HEK293 (cell line): ENCODE measurements at regions not wholly inside any gene's neighbourhood (a gene's known extent, or its start where the extent isn't known, plus 50 kb on each side); places are given as distances from the start of the nearest gene placed in this dataset.
A peak's percentile ranks its signal among the peaks of the same experiment; 100 is the strongest.

Experiments
- CTCF ChIA-PET: fragments of 350-600 bp; formaldehyde crosslinking; extraction: SDS; loops from one replicate; lab custom pipeline; 2021; ENCODE audit warnings: antibody characterized with exemption; lab: Yijun Ruan, JAX
- POLR2A ChIA-PET: fragments of 300-600 bp; formaldehyde crosslinking; extraction: SDS; loops from one replicate; lab custom pipeline; 2020; ENCODE audit warnings: antibody characterized with exemption, inconsistent platforms; lab: Yijun Ruan, JAX
- H3K27ac ChIP-seq: fragments of 200-500 bp; sonication (Bioruptor generic); 2 replicates; pipeline ENCODE4 v1.5.1; 2014; ENCODE audit warnings: low read depth, low read length, control low read depth, inconsistent platforms; ENCODE audit errors: extremely low read depth
- H3K36me3 ChIP-seq, 2 experiments: fragments of 200-500 bp in 1 of 2; sonication (Bioruptor generic) in 1 of 2; 1 replicate in 1 of 2; 2 replicates in 1 of 2; pipeline ENCODE4 v1.5.1; 2014 to 2017; ENCODE audit warnings: inconsistent platforms in 2 of 2, low read length in 2 of 2; ENCODE audit not compliant: control insufficient read depth in 2 of 2, insufficient read depth in 1 of 2
- H3K4me1 ChIP-seq: fragments of 200-500 bp; sonication (Bioruptor generic); 2 replicates; pipeline ENCODE4 v1.5.1; 2014; ENCODE audit warnings: mild to moderate bottlenecking, low read length, inconsistent platforms; ENCODE audit not compliant: control insufficient read depth, insufficient read depth
- H3K4me3 ChIP-seq: 2 replicates; pipeline ENCODE4 v1.5.1; 2011; ENCODE audit warnings: low read depth, mild to moderate bottlenecking, control low read depth, low read length, moderate library complexity
- H3K9me3 ChIP-seq: fragments of 200-500 bp; sonication (Bioruptor generic); 2 replicates; pipeline ENCODE4 v1.5.1; 2014; ENCODE audit warnings: low read depth, low read length, inconsistent platforms; ENCODE audit not compliant: control insufficient read depth, insufficient read depth
- GLI2 ChIP-seq: fragments of 450-650 bp; formaldehyde crosslinking; IDR thresholded peaks from 2 replicates; pipeline ENCODE4; 2017; ENCODE audit warnings: missing biosample characterization, missing genetic modification characterization, low read depth, borderline replicate concordance
- KLF10 ChIP-seq: fragments of 450-650 bp; IDR thresholded peaks from 2 replicates; pipeline ENCODE4 v1.5.1; 2018; ENCODE audit warnings: missing biosample characterization, mild to moderate bottlenecking, missing genetic modification characterization
- KLF9 ChIP-seq: fragments of 450-650 bp; formaldehyde crosslinking; IDR thresholded peaks from 2 replicates; pipeline ENCODE4 v1.5.1; 2016; ENCODE audit warnings: missing biosample characterization, missing genetic modification characterization, low read depth
- PRDM1 ChIP-seq: fragments of 450-650 bp; formaldehyde crosslinking; IDR thresholded peaks from 2 replicates; pipeline ENCODE4; 2016; ENCODE audit warnings: missing biosample characterization, missing genetic modification characterization
- PRDM2 ChIP-seq: fragments of 450-650 bp; formaldehyde crosslinking; IDR thresholded peaks from 2 replicates; pipeline ENCODE4 v1.5.1; 2016; ENCODE audit warnings: missing biosample characterization, missing genetic modification characterization, borderline replicate concordance
- YY2 ChIP-seq: fragments of 450-650 bp; formaldehyde crosslinking; IDR thresholded peaks from 2 replicates; pipeline ENCODE4 v1.5.1; 2016; ENCODE audit warnings: missing biosample characterization, missing genetic modification characterization
- ZBTB21 ChIP-seq: fragments of 450-650 bp; formaldehyde crosslinking; IDR thresholded peaks from 2 replicates; pipeline ENCODE4 v1.5.1; 2017; ENCODE audit warnings: missing biosample characterization, missing genetic modification characterization
- ZFP69B ChIP-seq: fragments of 450-650 bp; formaldehyde crosslinking; IDR thresholded peaks from 2 replicates; pipeline ENCODE4 v1.5.1; 2016; ENCODE audit warnings: missing biosample characterization, missing genetic modification characterization
- ZIC2 ChIP-seq: fragments of 450-650 bp; formaldehyde crosslinking; IDR thresholded peaks from 2 replicates; pipeline ENCODE4 v1.5.1; 2016; ENCODE audit warnings: missing biosample characterization, missing genetic modification characterization
- ZNF112 ChIP-seq: fragments of 450-650 bp; formaldehyde crosslinking; IDR thresholded peaks from 2 replicates; pipeline ENCODE4 v1.5.0; 2017; ENCODE audit warnings: missing biosample characterization, missing genetic modification characterization
- ZNF146 ChIP-seq: fragments of 450-650 bp; formaldehyde crosslinking; IDR thresholded peaks from 2 replicates; pipeline ENCODE4 v1.5.1; 2016; ENCODE audit warnings: missing biosample characterization, missing genetic modification characterization
- ZNF214 ChIP-seq: fragments of 450-650 bp; formaldehyde crosslinking; IDR thresholded peaks from 2 replicates; pipeline ENCODE4 v1.5.1; 2017; ENCODE audit warnings: missing biosample characterization, mild to moderate bottlenecking, missing genetic modification characterization, borderline replicate concordance
- ZNF311 ChIP-seq: fragments of 450-650 bp; formaldehyde crosslinking; IDR thresholded peaks from 2 replicates; pipeline ENCODE4 v1.5.1; 2017; ENCODE audit warnings: missing biosample characterization, missing genetic modification characterization, borderline replicate concordance
- ZNF354C ChIP-seq: fragments of 450-650 bp; formaldehyde crosslinking; IDR thresholded peaks from 2 replicates; pipeline ENCODE4 v1.5.1; 2016; ENCODE audit warnings: missing biosample characterization, missing genetic modification characterization, low read depth, borderline replicate concordance
- ZNF530 ChIP-seq: fragments of 450-650 bp; formaldehyde crosslinking; IDR thresholded peaks from 2 replicates; pipeline ENCODE4 v1.5.1; 2016; ENCODE audit warnings: low read depth, missing biosample characterization, missing genetic modification characterization
- ZNF561 ChIP-seq: fragments of 450-650 bp; IDR thresholded peaks from 2 replicates; pipeline ENCODE4 v1.5.1; 2018; ENCODE audit warnings: missing biosample characterization, missing genetic modification characterization, borderline replicate concordance
- ZNF596 ChIP-seq: fragments of 450-650 bp; IDR thresholded peaks from 2 replicates; pipeline ENCODE4 v1.5.0; 2018; ENCODE audit warnings: missing biosample characterization, mild to moderate bottlenecking, missing genetic modification characterization, moderate library complexity
- ZNF626 ChIP-seq: fragments of 450-650 bp; sonication (Bioruptor Pico); formaldehyde crosslinking; IDR thresholded peaks from 2 replicates; pipeline ENCODE4 v1.5.1; 2018; ENCODE audit warnings: missing biosample characterization, missing genetic modification characterization, inconsistent platforms
- ZNF639 ChIP-seq: fragments of 450-650 bp; formaldehyde crosslinking; IDR thresholded peaks from 2 replicates; pipeline ENCODE4 v1.5.1; 2016; ENCODE audit warnings: missing biosample characterization, missing genetic modification characterization
- ZNF677 ChIP-seq: fragments of 450-650 bp; IDR thresholded peaks from 2 replicates; pipeline ENCODE4 v1.5.0; 2018; ENCODE audit warnings: missing biosample characterization, mild to moderate bottlenecking, missing genetic modification characterization, moderate library complexity
- ZNF830 ChIP-seq: fragments of 450-650 bp; IDR thresholded peaks from 2 replicates; pipeline ENCODE4 v1.5.0; 2018; ENCODE audit warnings: missing biosample characterization, missing genetic modification characterization, low read depth, mild to moderate bottlenecking, moderate library complexity
- ZSCAN16 ChIP-seq: fragments of 450-650 bp; formaldehyde crosslinking; IDR thresholded peaks from 2 replicates; pipeline ENCODE4 v1.5.1; 2016; ENCODE audit warnings: missing biosample characterization, missing genetic modification characterization

GRCh38 chrX:859329-859728 is 228.7 kb downstream of the SHOX start:
- CTCF ChIA-PET: no interaction called here
- no peaks in the 10 kb centered on the region for H3K9me3 ChIP-seq
- H3K36me3 ChIP-seq: no peaks in the 10 kb centered on the region
- POLR2A ChIA-PET: no interaction called here
- TF ChIP-seq ZNF311 (no peak), ZNF146 (tag by site-specific recombination) (peak; percentile 97)
- no peak overlapping the region for H3K27ac ChIP-seq
- no peak overlapping the region for H3K4me3 ChIP-seq
- no peaks in the 10 kb centered on the region for H3K4me1 ChIP-seq

- TF ChIP-seq PRDM1 (peak; percentile 56), ZFP69B (tag by site-specific recombination) (no peak)
- CTCF ChIA-PET: no interaction called here
- POLR2A ChIA-PET: no interaction called here
- H3K4me1 ChIP-seq: no peaks in the 10 kb centered on the region
- H3K27ac ChIP-seq: no peak overlapping the region
- H3K4me3 ChIP-seq: no peak overlapping the region
- no peaks in the 10 kb centered on the region for H3K9me3 ChIP-seq
- H3K36me3 ChIP-seq: no peaks in the 10 kb centered on the region
Measured at GRCh38 chrX:858542-859078, 228.0 kb downstream of the SHOX start.

GRCh38 chrX:857376-857775 is 226.8 kb downstream of the SHOX start:
- Histone ChIP-seq H3K4me3 (no peak overlapping the region), H3K4me1 (no peaks in the 10 kb centered on the region), H3K27ac (no peak overlapping the region), H3K36me3 (no peaks in the 10 kb centered on the region), H3K9me3 (no peaks in the 10 kb centered on the region)
- CTCF ChIA-PET: no interaction called here
- no peak for TF ChIP-seq ZNF626 (tag by site-specific recombination)
- TF ChIP-seq KLF9 (tag by site-specific recombination): no peak
- no peak for TF ChIP-seq ZIC2 (tag by site-specific recombination)
- TF ChIP-seq ZSCAN16 (tag by site-specific recombination): no peak
- POLR2A ChIA-PET: no interaction called here

- Histone ChIP-seq H3K4me3 (no peak overlapping the region), H3K4me1 (no peaks in the 10 kb centered on the region), H3K36me3 (no peaks in the 10 kb centered on the region), H3K27ac (no peak overlapping the region), H3K9me3 (no peaks in the 10 kb centered on the region)
- ChIA-PET CTCF (no interaction called here), POLR2A (no interaction called here)
- TF ChIP-seq ZBTB21 (tag by site-specific recombination): no peak
- TF ChIP-seq GLI2 (tag by site-specific recombination): no peak
- no peak for TF ChIP-seq ZNF561
- TF ChIP-seq PRDM2 (tag by site-specific recombination): no peak
- TF ChIP-seq ZNF112 (tag by site-specific recombination): no peak
- TF ChIP-seq KLF10 (tag by site-specific recombination): no peak
- TF ChIP-seq ZNF354C (tag by site-specific recombination): no peak
- no peak for TF ChIP-seq ZNF214 (tag by site-specific recombination)
- no peak for TF ChIP-seq ZNF146 (tag by site-specific recombination)
- no peak for TF ChIP-seq ZNF830 (tag by site-specific recombination)
- TF ChIP-seq ZNF677: no peak
- TF ChIP-seq ZNF639 (tag by site-specific recombination): no peak
- TF ChIP-seq ZNF530 (tag by site-specific recombination): no peak
- no peak for TF ChIP-seq YY2
- TF ChIP-seq ZNF596: no peak
Measured at GRCh38 chrX:856566-857290, 226.1 kb downstream of the SHOX start.
